Thoracic aorta (tissue), 2 donors: ENCODE measurements at regions not wholly inside any gene's neighbourhood (a gene's known extent, or its start where the extent isn't known, plus 50 kb on each side); places are given as distances from the start of the nearest gene placed in this dataset.

Experiments used
- ATAC-seq: fragments of 150-250 bp; one replicate; pipeline ENCODE4 v1.8.0; 2017; ENCODE audit warnings: low read depth; ENCODE audit not compliant: insufficient number of reproducible peaks, low FRiP score
- DNase-seq: peaks from one replicate; pipeline ENCODE4 v3.0.0-alpha.2; 2020; ENCODE audit warnings: low spot score
- H3K27ac ChIP-seq, 2 donors: fragments of 200-600 bp; sonication (generic); 1 replicate in 1 of 2; 2 replicates in 1 of 2; pipeline ENCODE4 v1.5.1; 2016; ENCODE audit warnings: mild to moderate bottlenecking in 2 of 2, moderate library complexity in 2 of 2
- H3K27me3 ChIP-seq: fragments of 200-600 bp; sonication (generic); replicated peaks from 2 replicates; pipeline ENCODE4 v1.6.0; 2016; ENCODE audit warnings: mild to moderate bottlenecking; ENCODE audit not compliant: insufficient read depth
- H3K36me3 ChIP-seq: fragments of 200-600 bp; sonication (generic); one replicate; pipeline ENCODE4 v1.5.1; 2016
- H3K4me1 ChIP-seq, 2 donors: fragments of 200-600 bp; sonication (generic); 1 replicate in 1 of 2; 2 replicates in 1 of 2; pipeline versions ENCODE4 v1.5.1 to v1.6.0; 2016; ENCODE audit warnings: low read depth in 2 of 2, mild to moderate bottlenecking in 1 of 2; ENCODE audit not compliant: control insufficient read depth in 1 of 2
- H3K4me3 ChIP-seq: fragments of 200-600 bp; sonication (generic); 2 replicates; pipeline ENCODE4 v1.5.1; 2016; ENCODE audit warnings: mild to moderate bottlenecking
- H3K9me3 ChIP-seq: fragments of 200-600 bp; sonication (generic); 2 replicates; pipeline ENCODE4 v1.5.1; 2016
- CTCF ChIP-seq: fragments of 200-600 bp; sonication (generic); IDR thresholded peaks from one replicate; pipeline ENCODE4 v1.5.1; 2019; ENCODE audit warnings: antibody characterized with exemption

GRCh38 chr2:12533337-12534005 is 183.3 kb upstream of the TRIB2 start:
- Histone ChIP-seq H3K4me1 (peaks cover 11 to 46% of the 10 kb centered on the region in 2 donors), H3K27me3 (no peaks in the 10 kb centered on the region), H3K36me3 (no peaks in the 10 kb centered on the region), H3K27ac (no peak overlapping the region), H3K9me3 (no peaks in the 10 kb centered on the region), H3K4me3 (no peak overlapping the region)
- no peak for ATAC-seq
- no peak for TF ChIP-seq CTCF
- no peak for DNase-seq

GRCh38 chr2:12534646-12535263 is 182.0 kb upstream of the TRIB2 start:
- H3K36me3 ChIP-seq = no peaks in the 10 kb centered on the region
- H3K4me1 ChIP-seq = peaks cover 11 to 46% of the 10 kb centered on the region in 2 donors
- TF ChIP-seq CTCF = no peak
- H3K9me3 ChIP-seq = no peaks in the 10 kb centered on the region
- peak overlapping the region; percentile 5 for H3K4me3 ChIP-seq
- H3K27ac ChIP-seq = peak overlapping the region in 1 of 2 donors; percentile 76
- H3K27me3 ChIP-seq = no peaks in the 10 kb centered on the region
- DNase-seq = no peak
- ATAC-seq = no peak

GRCh38 chr2:12536976-12537375 is 179.8 kb upstream of the TRIB2 start:
- Histone ChIP-seq H3K27me3 (no peaks in the 10 kb centered on the region), H3K9me3 (no peaks in the 10 kb centered on the region), H3K27ac (peak overlapping the region; percentile 52 to 76), H3K36me3 (no peaks in the 10 kb centered on the region), H3K4me1 (peaks cover 11 to 46% of the 10 kb centered on the region in 2 donors), H3K4me3 (no peak overlapping the region)
- no peak for TF ChIP-seq CTCF
- ATAC-seq = no peak
- DNase-seq = no peak

- Histone ChIP-seq H3K9me3 (no peaks in the 10 kb centered on the region), H3K36me3 (no peaks in the 10 kb centered on the region), H3K4me1 (peaks cover 11 to 46% of the 10 kb centered on the region in 2 donors), H3K27ac (no peak overlapping the region), H3K4me3 (no peak overlapping the region), H3K27me3 (no peaks in the 10 kb centered on the region)
- no peak for ATAC-seq
- TF ChIP-seq CTCF = no peak
- no peak for DNase-seq
Observed at GRCh38 chr2:12538138-12538694, 178.5 kb upstream of the TRIB2 start.

GRCh38 chr2:12539336-12539735 is 177.4 kb upstream of the TRIB2 start:
- peaks cover 10 to 40% of the 10 kb centered on the region in 2 donors for H3K4me1 ChIP-seq
- H3K27me3 ChIP-seq = no peaks in the 10 kb centered on the region
- ATAC-seq (no peak), DNase-seq (no peak)
- TF ChIP-seq CTCF = no peak
- H3K9me3 ChIP-seq = no peaks in the 10 kb centered on the region
- H3K4me3 ChIP-seq = no peak overlapping the region
- no peak overlapping the region for H3K27ac ChIP-seq
- no peaks in the 10 kb centered on the region for H3K36me3 ChIP-seq
